OCI-LY7 (cell line): ENCODE measurements at regions not wholly inside any gene's neighbourhood (a gene's known extent, or its start where the extent isn't known, plus 50 kb on each side); places are given as distances from the start of the nearest gene placed in this dataset.

ENCODE experiments used
- BruUV-seq: library from RNA; stranded (reverse); fragments of 400-500 nt; replicated peaks from 2 replicates; lab custom pipeline; 2021; lab: Mats Ljungman, UMichigan
- CTCF ChIA-PET: fragments of 300-600 bp; sonication (Branson Sonifier 250); formaldehyde crosslinking; loops from one replicate; lab custom pipeline; 2022; ENCODE audit warnings: antibody characterized with exemption; ENCODE audit not compliant: unreplicated experiment; lab: Charles Lee
- POLR2A ChIA-PET: fragments of 300-600 bp; sonication (Branson Sonifier 250); formaldehyde crosslinking; loops from one replicate; lab custom pipeline; 2022; ENCODE audit warnings: antibody characterized with exemption; lab: Charles Lee
- DNase-seq: peaks from one replicate; pipeline ENCODE4 v3.0.0-alpha.2; 2015; ENCODE audit warnings: low spot score
- H2AFZ ChIP-seq: fragments of 200-600 bp; sonication (generic), shearing (Covaris generic); 2 replicates; pipeline ENCODE4 v1.6.1; 2014; ENCODE audit warnings: mild to moderate bottlenecking, antibody characterized with exemption, low read length, moderate library complexity
- H3K27ac ChIP-seq: fragments of 200-600 bp; sonication (generic); 2 replicates; pipeline ENCODE4 v1.5.1; 2014; ENCODE audit warnings: mixed run types, low read depth, mild to moderate bottlenecking, moderate library complexity, low read length, inconsistent platforms; ENCODE audit not compliant: poor library complexity, severe bottlenecking
- H3K36me3 ChIP-seq: fragments of 200-600 bp; sonication (generic); 2 replicates; pipeline ENCODE4 v1.6.1; 2014; ENCODE audit warnings: mild to moderate bottlenecking, antibody characterized with exemption, low read length, moderate library complexity, mixed read lengths; ENCODE audit not compliant: insufficient read depth
- H3K4me1 ChIP-seq: fragments of 200-600 bp; sonication (generic); 2 replicates; pipeline ENCODE4 v1.5.1; 2014; ENCODE audit warnings: mild to moderate bottlenecking, low read length; ENCODE audit not compliant: insufficient read depth, poor library complexity, severe bottlenecking
- H3K4me2 ChIP-seq: fragments of 200-600 bp; sonication (generic); 2 replicates; pipeline ENCODE4 v1.6.1; 2014; ENCODE audit warnings: mild to moderate bottlenecking, low read length
- H3K4me3 ChIP-seq: fragments of 200-600 bp; sonication (generic); 2 replicates; pipeline ENCODE4 v1.5.1; 2014; ENCODE audit warnings: mild to moderate bottlenecking, low read depth, low read length; ENCODE audit not compliant: poor library complexity, severe bottlenecking
- H3K79me2 ChIP-seq: fragments of 200-600 bp; sonication (generic); 2 replicates; pipeline ENCODE4 v1.6.1; 2016; ENCODE audit warnings: low read depth, mild to moderate bottlenecking, low read length, moderate library complexity, mixed read lengths; ENCODE audit not compliant: insufficient read depth
- H3K9me2 ChIP-seq: fragments of 200-600 bp; sonication (generic); 2 replicates; pipeline ENCODE4 v1.6.1; 2016; ENCODE audit warnings: mild to moderate bottlenecking, low read length, mixed read lengths; ENCODE audit not compliant: insufficient read depth
- H3K9me3 ChIP-seq: fragments of 200-600 bp; sonication (generic); 2 replicates; pipeline ENCODE4 v1.6.1; 2014; ENCODE audit warnings: mild to moderate bottlenecking, mixed run types, low read length, mixed read lengths
- H4K20me1 ChIP-seq: fragments of 200-600 bp; sonication (generic); 2 replicates; pipeline ENCODE4 v1.6.1; 2014; ENCODE audit warnings: mild to moderate bottlenecking, antibody characterized with exemption, low read length, moderate library complexity, mixed read lengths; ENCODE audit not compliant: insufficient read depth
- CTCF ChIP-seq: fragments of 200-600 bp; sonication (generic); conservative IDR thresholded peaks from 2 replicates; pipeline ENCODE4 v1.5.1; 2014; ENCODE audit warnings: mild to moderate bottlenecking, antibody characterized with exemption, low read length, moderate library complexity, mixed read lengths
- EZH2phosphoT487 ChIP-seq: fragments of 200-600 bp; sonication (generic); IDR thresholded peaks from 2 replicates; pipeline ENCODE4 v1.6.1; 2018; ENCODE audit warnings: low read depth, borderline replicate concordance, mild to moderate bottlenecking, mixed run types, antibody characterized with exemption, low read length, moderate library complexity, mixed read lengths
- intact Hi-C: fragments of 100-400 bp; cut with micrococcal nuclease; formaldehyde crosslinking; loops from one replicate; pipeline ENCODE4 v1.10.0; 2022; ENCODE audit not compliant: unreplicated experiment

- Histone ChIP-seq H3K36me3 (no peaks in the 10 kb centered on the region), H3K9me3 (no peaks in the 10 kb centered on the region), H3K27ac (no peak overlapping the region), H2AFZ (no peak overlapping the region), H3K4me2 (no peak overlapping the region), H3K9me2 (no peaks in the 10 kb centered on the region), H3K4me1 (no peaks in the 10 kb centered on the region), H4K20me1 (no peaks in the 10 kb centered on the region), H3K79me2 (no peaks in the 10 kb centered on the region), H3K4me3 (no peak overlapping the region)
- intact Hi-C loops: no loop called here
- ChIA-PET POLR2A (no interaction called here), CTCF (no interaction called here)
- TF ChIP-seq EZH2phosphoT487: no peak
- no peak for TF ChIP-seq CTCF
- DNase-seq: no peak
- BruUV-seq: no TSS peak
These were observed 350.5 kb upstream of the TBL1XR1 start for GRCh38 chr3:177547711-177548350.

GRCh38 chr3:177550667-177551066, 353.4 kb upstream of the TBL1XR1 start:
- Histone ChIP-seq H3K9me3 (no peaks in the 10 kb centered on the region), H3K27ac (no peak overlapping the region), H4K20me1 (no peaks in the 10 kb centered on the region), H3K79me2 (no peaks in the 10 kb centered on the region), H3K36me3 (no peaks in the 10 kb centered on the region), H3K4me2 (no peak overlapping the region), H3K9me2 (no peaks in the 10 kb centered on the region), H3K4me1 (no peaks in the 10 kb centered on the region), H2AFZ (no peak overlapping the region), H3K4me3 (no peak overlapping the region)
- TF ChIP-seq CTCF (no peak), EZH2phosphoT487 (no peak)
- intact Hi-C loops: no loop called here
- no peak for DNase-seq
- CTCF ChIA-PET: no interaction called here
- BruUV-seq: no TSS peak
- POLR2A ChIA-PET: no interaction called here

- POLR2A ChIA-PET: no interaction called here
- no peaks in the 10 kb centered on the region for H3K4me1 ChIP-seq
- TF ChIP-seq CTCF: no peak
- no peak for TF ChIP-seq EZH2phosphoT487
- no peaks in the 10 kb centered on the region for H3K79me2 ChIP-seq
- no peak overlapping the region for H2AFZ ChIP-seq
- no peaks in the 10 kb centered on the region for H3K36me3 ChIP-seq
- H3K4me2 ChIP-seq: no peak overlapping the region
- no peak overlapping the region for H3K4me3 ChIP-seq
- no peaks in the 10 kb centered on the region for H3K9me3 ChIP-seq
- no peaks in the 10 kb centered on the region for H3K9me2 ChIP-seq
- H3K27ac ChIP-seq: no peak overlapping the region
- intact Hi-C loops: no loop called here
- DNase-seq: peak; percentile 6
- CTCF ChIA-PET: no interaction called here
- no TSS peak for BruUV-seq
- no peaks in the 10 kb centered on the region for H4K20me1 ChIP-seq
These were observed 354.2 kb upstream of the TBL1XR1 start for GRCh38 chr3:177551431-177551836.
